Thymus (tissue), 11 donors: ENCODE measurements at regions not wholly inside any gene's neighbourhood (a gene's known extent, or its start where the extent isn't known, plus 50 kb on each side); places are given as distances from the start of the nearest gene placed in this dataset.
"Not testable (repeated sequence)": the region's sequence is repeated elsewhere in the genome, so short reads cannot be mapped to it uniquely, and the experiment has no call there.

ENCODE experiments used
- DNase-seq, 9 donors: peaks; one replicate each; pipeline ENCODE4 v3.0.0-alpha.2; 2013; ENCODE audit warnings: low spot score in 9 of 9, low read depth in 6 of 9, missing footprints in 1 of 9
- H3K27ac ChIP-seq, 2 donors: one replicate each; pipeline ENCODE4 v1.5.1; 2013; ENCODE audit warnings: control low read depth in 1 of 2, low read depth in 1 of 2, low read length in 1 of 2, mild to moderate bottlenecking in 1 of 2, moderate library complexity in 1 of 2
- H3K27me3 ChIP-seq, 2 donors: one replicate each; pipeline ENCODE4 v1.5.1; 2013; ENCODE audit warnings: low read length in 1 of 2; ENCODE audit not compliant: control insufficient read depth in 2 of 2, insufficient read depth in 1 of 2
- H3K36me3 ChIP-seq, 2 donors: one replicate each; pipeline ENCODE4 v1.5.1; 2013; ENCODE audit warnings: low read length in 1 of 2, mild to moderate bottlenecking in 1 of 2, moderate library complexity in 1 of 2; ENCODE audit not compliant: control insufficient read depth in 2 of 2, insufficient read depth in 2 of 2
- H3K4me1 ChIP-seq, 2 donors: one replicate each; pipeline ENCODE4 v1.5.1; 2013; ENCODE audit warnings: low read length in 2 of 2; ENCODE audit not compliant: control insufficient read depth in 2 of 2, insufficient read depth in 2 of 2
- H3K4me3 ChIP-seq, 2 donors: one replicate each; pipeline ENCODE4 v1.5.1; 2013; ENCODE audit warnings: low read length in 2 of 2, control low read depth in 1 of 2, mild to moderate bottlenecking in 1 of 2
- H3K9me3 ChIP-seq, 2 donors: one replicate each; pipeline ENCODE4 v1.5.1; 2013; ENCODE audit warnings: low read length in 1 of 2, mild to moderate bottlenecking in 1 of 2; ENCODE audit not compliant: control insufficient read depth in 2 of 2, insufficient read depth in 1 of 2
- WGBS: extraction: QIAGEN DNeasy Blood & Tissue Kit; methylation state at CpG from one replicate; pipeline ENCODE4 v1.1.7; 2013; 5-methylcytosine and 5-hydroxymethylcytosine counted together
- donor health status: healthy.

GRCh38 chr10:11672836-11673235 lies 61.4 kb upstream of the USP6NL start:
- no peak for DNase-seq
- H3K4me1 ChIP-seq: peaks cover 0 to 32% of the 10 kb centered on the region in 2 donors
- 94% methylated on average over 9 of the region's 9 CpGs for WGBS
- peaks cover 0 to 3% of the 10 kb centered on the region in 2 donors for H3K9me3 ChIP-seq
- no peaks in the 10 kb centered on the region for H3K36me3 ChIP-seq
- H3K27me3 ChIP-seq: no peaks in the 10 kb centered on the region
- H3K4me3 ChIP-seq: no peak overlapping the region
- no peak overlapping the region for H3K27ac ChIP-seq

GRCh38 chr10:11670381-11670780 lies 58.9 kb upstream of the USP6NL start:
- H3K4me3 ChIP-seq: no peak overlapping the region
- H3K4me1 ChIP-seq: peaks cover 0 to 32% of the 10 kb centered on the region in 2 donors
- DNase-seq: no peak

GRCh38 chr10:11668847-11669610 lies 57.6 kb upstream of the USP6NL start:
- WGBS: 90% methylated on average over 9 of the region's 9 CpGs
- Histone ChIP-seq H3K4me3 (no peak overlapping the region), H3K27me3 (no peaks in the 10 kb centered on the region), H3K9me3 (no peaks in the 10 kb centered on the region), H3K4me1 (peaks cover 0 to 33% of the 10 kb centered on the region in 2 donors), H3K27ac (no peak overlapping the region), H3K36me3 (no peaks in the 10 kb centered on the region)
- no peak for DNase-seq

More at GRCh38 chr10:11670381-11670780, 58.9 kb upstream of the USP6NL start:
- Histone ChIP-seq H3K9me3 (no peaks in the 10 kb centered on the region), H3K27ac (no peak overlapping the region), H3K27me3 (no peaks in the 10 kb centered on the region), H3K36me3 (no peaks in the 10 kb centered on the region)
- 57% methylated on average over 10 of the region's 10 CpGs for WGBS

GRCh38 chr10:11667756-11668155 lies 56.3 kb upstream of the USP6NL start:
- Histone ChIP-seq H3K36me3 (no peaks in the 10 kb centered on the region), H3K4me3 (no peak overlapping the region), H3K27me3 (no peaks in the 10 kb centered on the region), H3K27ac (peak overlapping the region in 1 of 2 donors; percentile 9), H3K4me1 (peaks cover 1 to 34% of the 10 kb centered on the region in 2 donors), H3K9me3 (peaks cover 0 to under 1% of the 10 kb centered on the region in 2 donors)
- DNase-seq: no peak
- WGBS: 54% methylated on average over 4 of the region's 4 CpGs

- Histone ChIP-seq H3K4me3 (no peak overlapping the region), H3K27me3 (no peaks in the 10 kb centered on the region), H3K27ac (peak overlapping the region in 1 of 2 donors; percentile 1), H3K36me3 (no peaks in the 10 kb centered on the region), H3K9me3 (peaks cover 0 to 5% of the 10 kb centered on the region in 2 donors), H3K4me1 (peaks cover 6 to 36% of the 10 kb centered on the region in 2 donors)
- peak in 3 of 9 donors; percentile 33 to 65 (median 40) for DNase-seq
- 78% methylated on average over 13 of the region's 13 CpGs for WGBS
These were observed 52.5 kb upstream of the USP6NL start for GRCh38 chr10:11663763-11664555.

GRCh38 chr10:11663126-11663515 lies 51.7 kb upstream of the USP6NL start:
- H3K27me3 ChIP-seq, DNase-seq, H3K36me3 ChIP-seq, H3K4me3 ChIP-seq, H3K9me3 ChIP-seq, H3K27ac ChIP-seq: not testable (repeated sequence)
- H3K4me1 ChIP-seq: peaks cover 6 to 32% of the 10 kb centered on the region in 2 donors
- WGBS: 99% methylated on average over 5 of the region's 5 CpGs

- WGBS: 97% methylated on average over 5 of the region's 5 CpGs
- H3K4me3 ChIP-seq: no peak overlapping the region
- no peaks in the 10 kb centered on the region for H3K27me3 ChIP-seq
- H3K36me3 ChIP-seq: no peaks in the 10 kb centered on the region
- H3K4me1 ChIP-seq: peaks cover 6 to 32% of the 10 kb centered on the region in 2 donors
- no peak for DNase-seq
- H3K27ac ChIP-seq: no peak overlapping the region
- H3K9me3 ChIP-seq: peaks cover 0 to 5% of the 10 kb centered on the region in 2 donors
These were observed 50.0 kb upstream of the USP6NL start for GRCh38 chr10:11661441-11661840.
